Ovary (tissue), 3 donors: ENCODE measurements at regions not wholly inside any gene's neighbourhood (a gene's known extent, or its start where the extent isn't known, plus 50 kb on each side); places are given as distances from the start of the nearest gene placed in this dataset.

Experiments
- CTCF ChIP-seq, 3 donors: fragments of 450-650 bp in 2 of 3; fragments of 200-600 bp in 1 of 3; IDR thresholded peaks; one replicate each; pipeline versions ENCODE4 v1.5.1 to v1.8.0; 2016 to 2022; ENCODE audit warnings: antibody characterized with exemption in 3 of 3, mild to moderate bottlenecking in 1 of 3
- EP300 ChIP-seq: sonication (generic); formaldehyde crosslinking; IDR thresholded peaks from one replicate; pipeline ENCODE4 v1.6.1; 2017; ENCODE audit warnings: antibody characterized with exemption
- POLR2A ChIP-seq: fragments of 450-650 bp; IDR thresholded peaks from one replicate; pipeline ENCODE4 v1.6.1; 2017; ENCODE audit warnings: antibody characterized with exemption, mild to moderate bottlenecking, moderate library complexity
- donor health status: DM: no; HTN: no; CAD: no.

DNA sequence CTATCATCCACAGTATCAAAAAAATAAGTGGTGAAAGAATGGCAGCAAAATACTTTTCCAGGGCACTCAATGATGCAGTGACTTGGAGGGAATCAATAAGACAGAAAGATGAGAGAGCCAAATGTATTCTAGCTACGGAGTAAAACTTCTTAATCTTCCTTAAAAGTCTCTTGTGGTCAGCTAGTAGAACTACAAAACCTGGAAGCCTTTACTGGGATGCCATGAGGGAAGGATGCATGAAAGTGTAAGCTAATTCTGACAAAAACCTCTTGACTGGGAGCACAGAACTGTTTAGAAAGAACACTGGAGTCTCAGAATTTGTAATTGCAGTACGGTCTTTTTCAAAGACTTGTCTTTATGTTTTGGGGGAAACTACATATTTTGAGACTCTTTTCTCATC lies 432.8 kb upstream of the PTPRD start:
- TF ChIP-seq EP300 (no peak), CTCF (IDR thresholded peaks at IDR 0.05) (no peak), POLR2A (no peak)
